B cell (primary cell): ENCODE measurements at regions not wholly inside any gene's neighbourhood (a gene's known extent, or its start where the extent isn't known, plus 50 kb on each side); places are given as distances from the start of the nearest gene placed in this dataset.

Experiments
- CTCF ChIP-seq: fragments of 200-600 bp; IDR thresholded peaks from one replicate; pipeline ENCODE4 v1.8.0; 2022; ENCODE audit warnings: antibody characterized with exemption, mild to moderate bottlenecking
- EZH2 ChIP-seq: IDR thresholded peaks from 2 replicates; pipeline ENCODE4 v1.6.1; 2012; ENCODE audit warnings: borderline replicate concordance, low read depth, mild to moderate bottlenecking, moderate library complexity, low read length; ENCODE audit not compliant: insufficient read depth, poor library complexity, severe bottlenecking

- TF ChIP-seq CTCF, result no peak
- TF ChIP-seq EZH2, result no peak
These were observed 207.0 kb downstream of the HNMT start for GRCh38 chr2:138171244-138171643.
